Brain microvascular endothelial cell (primary cell): ENCODE measurements at regions not wholly inside any gene's neighbourhood (a gene's known extent, or its start where the extent isn't known, plus 50 kb on each side); places are given as distances from the start of the nearest gene placed in this dataset.

Experiments
- DNase-seq: peaks from one replicate; pipeline ENCODE4 v3.0.0-alpha.2; 2020
- H3K27ac ChIP-seq: fragments of 250-450 bp; sonication (Bioruptor Pico); 2 replicates; pipeline ENCODE4 v1.5.1; 2020; ENCODE audit warnings: mild to moderate bottlenecking, moderate library complexity
- H3K27me3 ChIP-seq: fragments of 250-450 bp; sonication (Bioruptor Pico); replicated peaks from 2 replicates; pipeline ENCODE4 v1.5.1; 2020; ENCODE audit warnings: mild to moderate bottlenecking
- H3K36me3 ChIP-seq: fragments of 250-450 bp; sonication (Bioruptor Pico); replicated peaks from 2 replicates; pipeline ENCODE4 v1.5.1; 2020; ENCODE audit warnings: mild to moderate bottlenecking
- H3K4me3 ChIP-seq: 2 replicates; pipeline ENCODE4 v1.5.1; 2011; ENCODE audit warnings: low read depth, mild to moderate bottlenecking, control low read depth, low read length, moderate library complexity
- CTCF ChIP-seq: IDR thresholded peaks from 2 replicates; pipeline ENCODE4 v1.5.1; 2011; ENCODE audit warnings: low read depth, mild to moderate bottlenecking, moderate library complexity, low read length, control low read depth, inconsistent platforms; ENCODE audit errors: missing control alignments
- in situ Hi-C: cut with HindIII; loops from 2 replicates; pipeline ENCODE4 v1.10.0; 2017; ENCODE audit warnings: low sequenced_read_pairs, low pct_ligation_motif_present

DNA sequence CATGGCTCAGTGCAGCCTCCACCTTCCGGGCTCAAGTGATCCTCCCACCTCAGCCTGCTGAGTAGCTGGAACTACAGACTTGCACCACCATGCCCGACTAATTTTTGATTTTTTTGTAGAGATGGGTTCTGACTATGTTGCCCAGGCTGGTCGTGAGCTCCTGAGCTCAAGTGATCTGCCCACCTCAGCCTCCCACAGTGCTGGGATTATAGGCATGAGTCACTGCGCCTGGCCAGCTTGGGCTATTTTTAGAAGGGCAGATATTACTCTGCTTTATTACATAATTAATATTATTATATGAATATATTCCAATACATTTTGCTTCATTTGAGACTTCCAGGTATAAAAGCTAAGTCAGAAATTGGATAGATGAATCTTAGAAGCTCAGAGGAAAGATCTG is 143.7 kb upstream of the ANK2 start:
- DNase-seq: no peak
- Histone ChIP-seq H3K27me3 (no peaks in the 10 kb centered on the region), H3K36me3 (no peaks in the 10 kb centered on the region), H3K27ac (no peak overlapping the region), H3K4me3 (no peak overlapping the region)
- in situ Hi-C loops: no loop called here
- no peak for TF ChIP-seq CTCF

DNA sequence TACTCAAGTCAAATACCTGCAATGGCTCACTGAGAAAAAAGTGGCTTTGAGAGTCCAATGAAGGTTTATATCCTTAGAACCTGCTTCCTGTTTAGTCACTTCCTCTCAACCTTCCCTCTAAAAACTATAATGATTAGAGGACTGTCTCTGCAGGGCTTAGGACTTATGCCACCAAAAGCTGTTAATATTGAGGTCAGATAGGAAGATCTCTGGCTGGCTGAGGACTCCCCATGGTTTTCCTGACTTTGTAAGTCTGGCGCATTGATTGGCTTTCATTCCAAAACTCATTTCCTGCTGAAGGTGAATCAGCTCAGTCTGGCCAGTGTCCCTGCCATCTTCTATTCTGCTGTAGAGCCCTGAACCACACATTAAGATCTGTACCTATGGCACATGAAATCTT is 140.9 kb upstream of the ANK2 start:
- H3K4me3 ChIP-seq: no peak overlapping the region
- no peak for DNase-seq
- no peak for TF ChIP-seq CTCF
- H3K27ac ChIP-seq: no peak overlapping the region
- H3K27me3 ChIP-seq: no peaks in the 10 kb centered on the region
- in situ Hi-C loops: no loop called here
- no peaks in the 10 kb centered on the region for H3K36me3 ChIP-seq

DNA sequence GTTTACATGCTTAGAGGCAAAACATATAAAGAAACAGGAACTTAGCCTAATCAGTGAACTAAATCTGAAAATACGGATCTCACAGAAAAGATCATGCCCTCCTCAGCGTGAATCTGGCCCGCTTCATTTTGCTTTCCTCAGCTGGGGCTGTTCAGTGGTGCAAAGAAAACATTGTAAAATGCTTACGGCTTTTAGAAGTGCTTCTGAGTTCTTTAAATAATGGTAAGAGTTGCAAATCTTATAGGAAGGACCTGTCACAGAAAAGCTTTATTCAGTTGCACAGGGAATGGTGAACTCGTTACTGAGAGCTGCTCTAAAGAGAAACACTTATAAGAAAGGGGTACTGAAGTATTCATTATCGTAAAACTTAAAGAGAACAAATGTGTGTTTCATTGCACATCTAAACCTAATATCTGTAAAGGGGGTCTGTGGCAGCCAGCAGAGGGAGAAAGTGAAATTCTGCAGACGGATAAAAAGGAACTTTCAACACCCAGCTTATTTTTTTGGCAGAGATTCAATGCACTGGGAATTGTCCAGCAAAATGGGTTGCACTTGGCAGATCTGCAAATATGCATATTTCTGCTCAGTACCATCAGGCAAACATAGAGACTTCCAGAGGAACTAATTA is 139.2 kb upstream of the ANK2 start:
- no peaks in the 10 kb centered on the region for H3K36me3 ChIP-seq
- peak; percentile 47 for DNase-seq
- no peak overlapping the region for H3K27ac ChIP-seq
- peak overlapping the region; percentile 30 for H3K4me3 ChIP-seq
- TF ChIP-seq CTCF: peak; percentile 39
- in situ Hi-C loops: no loop called here
- H3K27me3 ChIP-seq: no peaks in the 10 kb centered on the region

- H3K36me3 ChIP-seq: no peaks in the 10 kb centered on the region
- TF ChIP-seq CTCF: no peak
- peak; percentile 69 for DNase-seq
- no peak overlapping the region for H3K27ac ChIP-seq
- H3K27me3 ChIP-seq: no peaks in the 10 kb centered on the region
- H3K4me3 ChIP-seq: no peak overlapping the region
- in situ Hi-C loops: no loop called here
Measured at GRCh38 chr4:112916868-112917267, 132.6 kb upstream of the ANK2 start.

DNA sequence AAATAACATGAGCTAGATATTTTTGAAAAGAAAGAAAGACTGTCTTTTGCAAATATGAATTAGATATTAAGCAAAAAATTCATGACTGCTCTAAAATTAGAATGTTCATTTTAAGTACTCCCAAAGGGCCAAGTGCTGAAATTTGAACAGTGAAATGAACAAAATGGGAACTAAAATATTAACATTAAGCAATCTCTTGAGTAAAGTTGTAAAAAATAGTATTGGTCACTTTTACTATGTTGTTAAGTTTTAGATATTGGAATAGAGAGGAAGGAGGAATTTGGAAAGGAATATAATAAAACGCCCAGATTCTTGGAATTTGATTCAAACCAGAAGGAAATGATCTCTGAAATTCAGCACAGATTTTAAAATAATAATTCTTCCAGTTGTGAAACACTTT is 125.9 kb upstream of the ANK2 start:
- in situ Hi-C loops: no loop called here
- Histone ChIP-seq H3K27ac (no peak overlapping the region), H3K27me3 (no peaks in the 10 kb centered on the region), H3K36me3 (no peaks in the 10 kb centered on the region), H3K4me3 (no peak overlapping the region)
- TF ChIP-seq CTCF: no peak
- DNase-seq: no peak

DNA sequence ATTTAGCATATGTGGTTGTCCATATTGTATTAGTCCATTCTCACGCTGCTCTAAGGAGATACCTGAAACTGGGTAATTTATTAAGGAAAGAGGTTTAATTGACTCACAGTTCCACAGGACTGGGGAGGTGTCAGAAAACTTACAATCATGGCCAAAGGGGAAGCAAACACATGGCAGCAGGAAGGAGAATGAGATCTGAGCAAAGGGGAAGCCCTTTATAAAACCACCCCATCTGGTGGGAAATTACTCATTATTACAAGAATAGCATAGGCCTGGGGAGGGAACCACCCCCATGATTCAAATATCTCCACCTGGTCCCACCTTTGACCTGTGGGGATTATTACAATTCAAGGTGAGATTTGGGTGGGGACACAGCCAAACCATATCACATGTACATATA is 122.6 kb upstream of the ANK2 start:
- Histone ChIP-seq H3K4me3 (no peak overlapping the region), H3K27me3 (no peaks in the 10 kb centered on the region), H3K27ac (no peak overlapping the region), H3K36me3 (no peaks in the 10 kb centered on the region)
- no peak for DNase-seq
- no peak for TF ChIP-seq CTCF
- in situ Hi-C loops: no loop called here
